SJCRH30 (cell line): ENCODE measurements at regions not wholly inside any gene's neighbourhood (a gene's known extent, or its start where the extent isn't known, plus 50 kb on each side); places are given as distances from the start of the nearest gene placed in this dataset.

ENCODE experiments used
- DNase-seq, 2 experiments: peaks; one replicate each; pipeline ENCODE4 v3.0.0-alpha.2; 2015 to 2020
- H3K27ac ChIP-seq: fragments of 250-450 bp; sonication (Bioruptor Pico); 2 replicates; pipeline ENCODE4 v1.5.1; 2020; ENCODE audit warnings: mild to moderate bottlenecking, moderate library complexity
- H3K27me3 ChIP-seq: fragments of 250-450 bp; sonication (Bioruptor Pico); 2 replicates; pipeline ENCODE4 v1.5.1; 2020; ENCODE audit warnings: mild to moderate bottlenecking, moderate library complexity
- H3K36me3 ChIP-seq: fragments of 250-450 bp; sonication (Bioruptor Pico); 2 replicates; pipeline ENCODE4 v1.5.1; 2020; ENCODE audit warnings: mild to moderate bottlenecking, moderate library complexity
- H3K4me1 ChIP-seq: fragments of 250-450 bp; sonication (Bioruptor Pico); 2 replicates; pipeline ENCODE4 v1.5.1; 2020; ENCODE audit warnings: mild to moderate bottlenecking, moderate library complexity
- H3K4me3 ChIP-seq: fragments of 250-450 bp; sonication (Bioruptor Pico); 2 replicates; pipeline ENCODE4 v1.5.1; 2020; ENCODE audit warnings: mild to moderate bottlenecking, moderate library complexity
- H3K9me3 ChIP-seq: fragments of 250-450 bp; sonication (Bioruptor Pico); replicated peaks from 2 replicates; pipeline ENCODE4 v1.5.1; 2020; ENCODE audit warnings: mild to moderate bottlenecking, moderate library complexity

GRCh38 chr1:110743397-110743796, 68.7 kb upstream of the KCNA3 start:
- no peak overlapping the region for H3K27ac ChIP-seq
- no peaks in the 10 kb centered on the region for H3K27me3 ChIP-seq
- no peak for DNase-seq
- no peaks in the 10 kb centered on the region for H3K36me3 ChIP-seq
- no peaks in the 10 kb centered on the region for H3K4me1 ChIP-seq
- no peaks in the 10 kb centered on the region for H3K9me3 ChIP-seq
- no peak overlapping the region for H3K4me3 ChIP-seq

GRCh38 chr1:110736900-110737605, 62.3 kb upstream of the KCNA3 start:
- Histone ChIP-seq H3K36me3 (no peaks in the 10 kb centered on the region), H3K4me3 (no peak overlapping the region), H3K4me1 (no peaks in the 10 kb centered on the region), H3K9me3 (no peaks in the 10 kb centered on the region), H3K27ac (no peak overlapping the region), H3K27me3 (no peaks in the 10 kb centered on the region)
- no peak for DNase-seq

- H3K36me3 ChIP-seq, result no peaks in the 10 kb centered on the region
- H3K4me3 ChIP-seq, result no peak overlapping the region
- no peak for DNase-seq
- no peak overlapping the region for H3K27ac ChIP-seq
- H3K27me3 ChIP-seq, result no peaks in the 10 kb centered on the region
- no peaks in the 10 kb centered on the region for H3K4me1 ChIP-seq
- no peaks in the 10 kb centered on the region for H3K9me3 ChIP-seq
Measured at GRCh38 chr1:110734133-110734680, 59.5 kb upstream of the KCNA3 start.

GRCh38 chr1:110731529-110731928, 56.8 kb upstream of the KCNA3 start:
- Histone ChIP-seq H3K27ac (no peak overlapping the region), H3K36me3 (no peaks in the 10 kb centered on the region), H3K4me1 (no peaks in the 10 kb centered on the region), H3K4me3 (no peak overlapping the region), H3K9me3 (no peaks in the 10 kb centered on the region), H3K27me3 (no peaks in the 10 kb centered on the region)
- no peak for DNase-seq

GRCh38 chr1:110728388-110729001, 53.8 kb upstream of the KCNA3 start:
- DNase-seq, result no peak
- no peaks in the 10 kb centered on the region for H3K36me3 ChIP-seq
- H3K27me3 ChIP-seq, result peaks cover 3% of the 10 kb centered on the region; the same call in 1 of the 2 replicates
- no peaks in the 10 kb centered on the region for H3K4me1 ChIP-seq
- no peaks in the 10 kb centered on the region for H3K9me3 ChIP-seq
- H3K27ac ChIP-seq, result no peak overlapping the region
- H3K4me3 ChIP-seq, result no peak overlapping the region

GRCh38 chr1:110727246-110727645, 52.5 kb upstream of the KCNA3 start:
- Histone ChIP-seq H3K4me3 (no peak overlapping the region), H3K27me3 (peaks cover 3% of the 10 kb centered on the region; the same call in 1 of the 2 replicates), H3K4me1 (no peaks in the 10 kb centered on the region), H3K36me3 (no peaks in the 10 kb centered on the region), H3K9me3 (no peaks in the 10 kb centered on the region), H3K27ac (no peak overlapping the region)
- no peak for DNase-seq

- H3K27ac ChIP-seq, result no peak overlapping the region
- no peaks in the 10 kb centered on the region for H3K9me3 ChIP-seq
- peaks cover 3% of the 10 kb centered on the region; the same call in 1 of the 2 replicates for H3K27me3 ChIP-seq
- H3K4me3 ChIP-seq, result no peak overlapping the region
- no peak for DNase-seq
- H3K36me3 ChIP-seq, result no peaks in the 10 kb centered on the region
- H3K4me1 ChIP-seq, result no peaks in the 10 kb centered on the region
Measured at GRCh38 chr1:110726755-110727154, 52.0 kb upstream of the KCNA3 start.
